ENCODE measurements at regions not wholly inside any gene's neighbourhood (a gene's known extent, or its start where the extent isn't known, plus 50 kb on each side); places are given as distances from the start of the nearest gene placed in this dataset.

GRCh38 chr1:39122056-39122455 is 82.4 kb upstream of the MACF1 start:
- DNase-seq (ENCODE audit: low read depth in 1 of 2, low spot score in 1 of 2), result no peak
- TF ChIP-seq POLR2AphosphoS5 (IDR thresholded peaks at IDR 0.05; ENCODE audit: low read depth) (no peak), GABPA (IDR thresholded peaks at IDR 0.05; ENCODE audit: low read depth) (no peak), CTCF (IDR thresholded peaks at IDR 0.05; ENCODE audit: insufficient read depth, low read length) (no peak), REST (IDR thresholded peaks at IDR 0.05; ENCODE audit: insufficient replicate concordance, low read depth) (no peak), SPI1 (IDR thresholded peaks at IDR 0.05; ENCODE audit: borderline replicate concordance, low read depth) (no peak)
- Histone ChIP-seq H3K27ac (replicated peaks) (no peak overlapping the region), H3K4me3 (replicated peaks; ENCODE audit: insufficient read depth, low read length) (no peak overlapping the region), H3K27me3 (ENCODE audit: insufficient read depth, poor library complexity, severe bottlenecking) (no peaks in the 10 kb centered on the region)

GRCh38 chr1:39124282-39124681 is 80.2 kb upstream of the MACF1 start:
- Histone ChIP-seq H3K4me3 (replicated peaks; ENCODE audit: insufficient read depth, low read length) (no peak overlapping the region), H3K27ac (replicated peaks) (no peak overlapping the region), H3K27me3 (ENCODE audit: insufficient read depth, poor library complexity, severe bottlenecking) (no peaks in the 10 kb centered on the region)
- TF ChIP-seq POLR2AphosphoS5 (IDR thresholded peaks at IDR 0.05; ENCODE audit: low read depth), result no peak
- no peak for DNase-seq (ENCODE audit: low read depth in 1 of 2, low spot score in 1 of 2)

GRCh38 chr1:39127513-39127912 is 77.0 kb upstream of the MACF1 start:
- Histone ChIP-seq H3K4me3 (replicated peaks; ENCODE audit: insufficient read depth, low read length) (no peak overlapping the region), H3K27me3 (ENCODE audit: insufficient read depth, poor library complexity, severe bottlenecking) (no peaks in the 10 kb centered on the region), H3K27ac (replicated peaks) (no peak overlapping the region)
- DNase-seq (ENCODE audit: low read depth in 1 of 2, low spot score in 1 of 2), result no peak
- no peak for TF ChIP-seq CTCF (IDR thresholded peaks at IDR 0.05; ENCODE audit: insufficient read depth, low read length)
- TF ChIP-seq SPI1 (IDR thresholded peaks at IDR 0.05; ENCODE audit: borderline replicate concordance, low read depth), result no peak
- TF ChIP-seq GABPA (IDR thresholded peaks at IDR 0.05; ENCODE audit: low read depth), result no peak
- no peak for TF ChIP-seq REST (IDR thresholded peaks at IDR 0.05; ENCODE audit: insufficient replicate concordance, low read depth)
- no peak for TF ChIP-seq POLR2AphosphoS5 (IDR thresholded peaks at IDR 0.05; ENCODE audit: low read depth)

GRCh38 chr1:39128126-39128525 is 76.4 kb upstream of the MACF1 start:
- H3K27me3 ChIP-seq (ENCODE audit: insufficient read depth, poor library complexity, severe bottlenecking), result no peaks in the 10 kb centered on the region
- TF ChIP-seq REST (IDR thresholded peaks at IDR 0.05; ENCODE audit: insufficient replicate concordance, low read depth) (no peak), SPI1 (IDR thresholded peaks at IDR 0.05; ENCODE audit: borderline replicate concordance, low read depth) (no peak), POLR2AphosphoS5 (IDR thresholded peaks at IDR 0.05; ENCODE audit: low read depth) (no peak), GABPA (IDR thresholded peaks at IDR 0.05; ENCODE audit: low read depth) (no peak), CTCF (IDR thresholded peaks at IDR 0.05; ENCODE audit: insufficient read depth, low read length) (no peak)
- H3K27ac ChIP-seq (replicated peaks), result no peak overlapping the region
- H3K4me3 ChIP-seq (replicated peaks; ENCODE audit: insufficient read depth, low read length), result no peak overlapping the region
- DNase-seq (ENCODE audit: low read depth in 1 of 2, low spot score in 1 of 2), result no peak
